Fibroblast of lung (primary cell): ENCODE measurements at regions not wholly inside any gene's neighbourhood (a gene's known extent, or its start where the extent isn't known, plus 50 kb on each side); places are given as distances from the start of the nearest gene placed in this dataset.

Experiments
- CTCF ChIP-seq, 2 donors: IDR thresholded peaks in 1 of 2; conservative IDR thresholded peaks in 1 of 2; 1 replicate in 1 of 2; 2 replicates in 1 of 2; pipeline ENCODE4 v1.5.1; 2011 to 2012; ENCODE audit warnings: low read length in 2 of 2, control low read depth in 1 of 2, inconsistent platforms in 1 of 2, low read depth in 1 of 2, mild to moderate bottlenecking in 1 of 2
- EZH2 ChIP-seq: IDR thresholded peaks from 2 replicates; pipeline ENCODE4 v1.5.1; 2012; ENCODE audit warnings: low read length, control low read depth, mild to moderate bottlenecking; ENCODE audit errors: missing control alignments

DNA sequence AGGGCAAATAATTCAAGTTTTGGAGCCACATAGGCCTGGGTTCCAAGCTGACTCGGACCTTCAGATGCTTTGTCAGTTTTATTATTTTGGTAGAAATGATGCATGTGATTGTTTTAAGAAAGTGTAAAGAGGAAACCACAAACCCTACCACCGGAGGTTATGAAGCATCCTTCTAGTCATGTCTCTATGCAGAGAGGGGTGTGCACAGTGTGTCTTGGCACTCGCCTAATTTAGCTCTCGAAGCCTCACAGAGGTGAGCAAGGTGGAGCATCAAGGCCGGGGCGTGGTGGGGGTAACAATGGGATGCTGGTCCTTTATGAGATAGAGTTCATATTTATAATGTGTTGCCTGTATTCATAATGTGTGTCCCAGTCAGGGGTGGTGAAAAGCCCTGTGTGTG is 63.7 kb upstream of the SMAD6 start:
- TF ChIP-seq CTCF (conservative IDR thresholded peaks at IDR 0.05 in 1 of 2, IDR thresholded peaks at IDR 0.05 in 1 of 2; ENCODE audit: low read depth in 1 of 2, low read length in 2 of 2) (no peak), EZH2 (no peak)
